Smooth muscle cell of the brain vasculature (primary cell): ENCODE measurements at regions not wholly inside any gene's neighbourhood (a gene's known extent, or its start where the extent isn't known, plus 50 kb on each side); places are given as distances from the start of the nearest gene placed in this dataset.

Source experiments
- DNase-seq: peaks from one replicate; pipeline ENCODE4 v3.0.0-alpha.2; 2012; ENCODE audit warnings: low read depth, low spot score

DNA sequence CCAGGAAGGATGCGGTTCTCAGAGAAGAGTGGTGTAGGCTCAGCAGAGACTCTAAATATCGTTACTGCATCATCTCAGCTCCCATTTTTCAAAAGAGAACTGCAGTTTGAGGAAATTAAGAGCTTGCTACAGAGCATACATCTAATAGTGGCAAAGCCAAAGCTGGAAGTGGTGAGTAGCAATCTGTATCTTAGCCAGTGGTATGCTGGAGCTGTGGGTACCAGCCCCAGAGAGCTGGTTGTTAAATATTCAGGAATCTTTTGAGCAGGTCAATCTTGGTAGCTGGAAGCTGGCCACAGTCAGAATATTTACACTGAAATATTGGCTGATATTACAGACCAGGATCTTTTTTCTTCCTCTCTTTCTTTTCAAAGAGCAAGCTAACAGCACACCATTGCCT, 88.4 kb upstream of the STEAP1B start:
- no peak for DNase-seq

- DNase-seq: no peak
Observed at GRCh38 chr7:22587322-22587721, 87.3 kb upstream of the STEAP1B start.

GRCh38 chr7:22586786-22587140, 86.8 kb upstream of the STEAP1B start:
- DNase-seq: no peak

- no peak for DNase-seq
Observed at GRCh38 chr7:22586101-22586785, 86.3 kb upstream of the STEAP1B start.

DNA sequence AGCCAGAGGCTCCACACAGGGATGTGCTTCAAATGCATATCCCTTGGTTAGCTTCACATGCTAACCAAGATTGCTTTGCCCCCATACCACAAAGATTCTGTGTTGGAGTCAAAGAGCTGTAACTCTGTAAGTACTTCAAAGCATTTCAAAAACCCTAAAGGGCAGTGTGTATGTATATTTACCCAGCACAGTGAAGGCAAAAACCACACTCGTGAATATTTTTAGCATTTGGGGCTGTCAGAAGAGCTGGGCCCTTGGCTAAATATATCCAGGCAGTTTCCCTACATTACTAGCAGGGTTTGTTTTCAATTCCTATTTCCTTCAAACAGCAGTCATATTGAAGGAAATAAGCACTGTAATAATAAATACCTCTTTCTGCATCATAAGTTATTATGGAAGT, 84.2 kb upstream of the STEAP1B start:
- DNase-seq: no peak

DNA sequence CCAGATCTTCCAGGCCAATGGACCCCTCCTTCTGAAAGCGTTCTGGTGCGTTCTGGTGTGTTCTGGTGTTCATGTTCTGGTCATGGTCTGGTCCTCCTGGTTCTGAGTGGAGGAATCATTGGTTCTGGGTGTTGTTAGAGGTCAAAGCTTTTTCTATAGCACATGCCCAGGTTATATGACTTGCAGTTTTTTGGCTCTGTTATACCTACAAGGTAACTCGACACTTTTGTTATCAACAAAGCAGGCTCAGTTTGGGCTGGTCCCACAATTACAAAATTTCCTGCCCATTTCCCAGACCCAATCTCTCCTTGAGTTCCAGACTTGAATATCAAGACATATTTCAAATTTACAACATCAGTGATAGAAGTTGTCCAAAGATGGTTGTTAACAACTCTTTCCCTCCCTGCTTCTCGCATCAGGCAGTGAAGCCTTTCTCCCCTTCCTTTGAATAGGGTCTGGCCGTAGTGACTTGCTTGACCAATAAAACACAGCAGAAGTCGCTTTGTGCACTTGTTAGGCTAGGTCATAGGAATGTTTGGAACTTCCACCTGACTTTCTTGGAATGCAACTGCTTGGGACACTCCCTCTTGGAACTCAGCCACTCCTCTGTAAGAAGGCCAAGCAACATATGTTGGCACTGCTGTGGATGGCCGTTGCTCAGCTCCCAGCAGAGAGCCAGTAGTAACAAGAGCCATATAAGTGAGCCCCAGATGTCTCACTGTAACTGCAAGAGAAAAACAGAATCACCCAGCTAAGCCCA, 83.1 kb upstream of the STEAP1B start:
- no peak for DNase-seq

GRCh38 chr7:22581099-22581498, 81.1 kb upstream of the STEAP1B start:
- DNase-seq: no peak

GRCh38 chr7:22579961-22580360, 80.0 kb upstream of the STEAP1B start:
- DNase-seq: no peak

DNA sequence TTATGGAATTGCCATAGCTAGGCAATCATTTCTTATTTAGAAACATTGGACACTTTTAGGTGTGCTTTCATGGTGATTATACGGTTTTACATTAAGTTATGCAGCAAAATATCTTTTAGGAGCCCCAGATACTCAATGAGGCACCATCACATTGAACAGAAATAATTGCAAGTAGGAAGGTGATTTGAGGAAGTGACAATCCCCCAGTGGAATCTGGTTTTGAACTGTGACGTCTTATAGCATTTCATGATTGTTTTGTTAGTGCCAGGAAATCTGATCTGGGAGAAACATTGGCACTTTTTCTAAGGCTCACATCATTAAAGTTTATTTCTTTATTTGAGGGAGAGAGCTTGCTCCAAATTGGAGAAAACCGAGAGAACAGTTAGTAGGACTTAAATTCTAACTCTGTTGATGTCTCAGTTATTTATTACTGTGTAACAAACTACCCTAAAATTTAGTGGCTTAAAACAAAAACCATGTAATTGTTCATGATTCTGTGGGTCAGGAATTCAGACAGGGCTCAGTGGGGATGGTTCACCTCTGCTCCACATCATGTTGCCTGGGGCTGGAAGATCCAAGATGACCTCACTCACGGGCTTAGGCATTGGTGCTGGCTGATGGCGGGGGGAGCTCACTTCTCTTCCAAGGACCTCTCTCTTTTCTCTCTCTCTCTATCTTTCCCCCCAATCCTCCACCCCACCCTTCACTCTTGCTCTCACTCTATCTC, 78.2 kb upstream of the STEAP1B start:
- DNase-seq: no peak

- no peak for DNase-seq
Observed at GRCh38 chr7:22577470-22578001, 77.5 kb upstream of the STEAP1B start.

- no peak for DNase-seq
Observed at GRCh38 chr7:22576612-22577469, 76.9 kb upstream of the STEAP1B start.

- no peak for DNase-seq
Observed at GRCh38 chr7:22574754-22575520, 74.9 kb upstream of the STEAP1B start.

GRCh38 chr7:22572937-22573336, 72.9 kb upstream of the STEAP1B start:
- no peak for DNase-seq

- no peak for DNase-seq
Observed at GRCh38 chr7:22572292-22572691, 72.3 kb upstream of the STEAP1B start.

DNA sequence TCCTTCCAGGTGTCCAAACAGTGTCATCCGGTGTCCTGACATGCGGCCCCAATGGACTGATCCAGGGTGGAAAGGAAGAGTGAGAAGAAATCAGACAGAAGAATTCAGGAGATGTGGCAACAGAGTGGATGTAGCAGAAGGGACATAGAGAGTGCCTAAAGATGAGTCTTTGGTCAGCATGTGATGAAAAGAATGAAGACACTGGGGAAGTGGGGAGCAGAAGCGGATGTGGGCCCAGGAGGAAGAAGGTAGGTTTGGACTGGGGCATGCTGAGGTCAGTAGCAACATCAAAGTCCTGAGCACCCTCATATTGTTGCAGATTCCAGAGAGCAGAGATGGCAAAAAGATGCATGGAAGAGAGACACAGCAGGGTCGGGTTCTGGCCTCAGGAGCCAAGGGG, 71.8 kb upstream of the STEAP1B start:
- no peak for DNase-seq

- DNase-seq: no peak
Observed at GRCh38 chr7:22569586-22570321, 69.8 kb upstream of the STEAP1B start.

- no peak for DNase-seq
Observed at GRCh38 chr7:22566592-22566991, 66.6 kb upstream of the STEAP1B start.

DNA sequence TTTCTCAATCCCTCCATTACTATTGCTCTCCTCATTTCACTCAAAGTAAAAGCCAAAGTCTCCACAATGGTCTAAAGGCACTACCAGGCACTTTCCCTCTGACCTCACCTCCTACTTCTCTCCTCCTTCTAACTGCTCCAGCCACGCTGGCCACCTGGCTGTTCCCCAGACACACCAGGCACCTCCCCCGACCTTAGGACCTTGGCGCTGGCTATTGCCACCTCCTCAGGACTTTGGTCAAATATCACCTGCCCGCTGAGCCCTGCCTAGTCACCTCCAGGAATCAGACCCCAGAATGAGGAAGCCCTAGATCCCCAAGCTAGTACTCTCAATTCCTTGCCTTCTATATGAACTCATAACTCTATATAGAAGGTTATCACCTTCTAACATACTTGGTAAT, 66.2 kb upstream of the STEAP1B start:
- no peak for DNase-seq

GRCh38 chr7:22565315-22565811, 65.4 kb upstream of the STEAP1B start:
- DNase-seq: no peak

DNA sequence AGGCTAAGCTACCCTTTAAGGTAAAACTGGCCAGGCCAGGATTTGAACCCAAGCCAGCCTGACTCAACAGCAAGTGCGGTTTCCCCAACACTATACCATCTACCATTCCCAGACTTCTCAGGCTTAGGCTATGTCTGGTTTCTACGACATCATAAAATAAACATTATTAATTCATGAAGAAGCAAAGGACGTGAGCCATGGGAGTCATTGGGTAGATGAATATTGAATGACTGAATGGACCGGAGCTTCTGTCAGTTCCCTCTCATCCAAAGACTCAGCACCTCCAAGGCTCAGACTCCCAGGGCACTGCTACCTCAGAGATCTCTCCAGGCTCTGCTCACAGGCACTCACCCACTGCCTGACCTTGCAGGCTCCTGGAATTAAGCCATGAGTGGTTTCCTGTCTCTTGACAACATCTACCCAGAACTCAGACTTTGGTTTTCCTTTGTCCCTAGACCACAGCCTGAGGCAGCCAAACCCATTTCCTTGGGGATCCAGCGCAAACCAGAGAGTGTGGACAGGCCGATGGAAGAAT, 64.6 kb upstream of the STEAP1B start:
- DNase-seq: no peak
